ENCODE measurements at regions not wholly inside any gene's neighbourhood (a gene's known extent, or its start where the extent isn't known, plus 50 kb on each side); places are given as distances from the start of the nearest gene placed in this dataset.

GRCh38 chr5:163633926-163634460 lies 128.6 kb downstream of the MAT2B start:
- Histone ChIP-seq H3K27ac (no peak overlapping the region), H3K4me1 (no peaks in the 10 kb centered on the region), H3K9me3 (no peaks in the 10 kb centered on the region), H3K36me3 (no peaks in the 10 kb centered on the region), H3K4me3 (no peak overlapping the region), H3K27me3 (no peaks in the 10 kb centered on the region)
- intact Hi-C loops (cut with DNase I) = no loop called here
- no peak for TF ChIP-seq CTCF (IDR thresholded peaks at IDR 0.05)
- no peak for ATAC-seq
- DNase-seq = no peak

GRCh38 chr5:163635631-163636030 lies 130.2 kb downstream of the MAT2B start:
- Histone ChIP-seq H3K27ac (no peak overlapping the region), H3K27me3 (no peaks in the 10 kb centered on the region), H3K4me1 (no peaks in the 10 kb centered on the region), H3K36me3 (no peaks in the 10 kb centered on the region), H3K4me3 (no peak overlapping the region), H3K9me3 (no peaks in the 10 kb centered on the region)
- DNase-seq (no peak), ATAC-seq (no peak)
- TF ChIP-seq CTCF (IDR thresholded peaks at IDR 0.05) = no peak
- intact Hi-C loops (cut with DNase I) = no loop called here

GRCh38 chr5:163642904-163643303 lies 137.5 kb downstream of the MAT2B start:
- Histone ChIP-seq H3K27me3 (no peaks in the 10 kb centered on the region), H3K4me1 (no peaks in the 10 kb centered on the region), H3K9me3 (no peaks in the 10 kb centered on the region), H3K4me3 (no peak overlapping the region), H3K27ac (no peak overlapping the region), H3K36me3 (no peaks in the 10 kb centered on the region)
- no peak for DNase-seq
- intact Hi-C loops (cut with DNase I) = no loop called here
- ATAC-seq = no peak
- TF ChIP-seq CTCF (IDR thresholded peaks at IDR 0.05) = no peak

GRCh38 chr5:163645421-163646416 lies 140.3 kb downstream of the MAT2B start:
- intact Hi-C loops (cut with DNase I) = no loop called here
- Histone ChIP-seq H3K27ac (no peak overlapping the region), H3K9me3 (no peaks in the 10 kb centered on the region), H3K4me3 (no peak overlapping the region), H3K36me3 (no peaks in the 10 kb centered on the region), H3K4me1 (no peaks in the 10 kb centered on the region), H3K27me3 (no peaks in the 10 kb centered on the region)
- no peak for DNase-seq
- ATAC-seq = no peak
- TF ChIP-seq CTCF (IDR thresholded peaks at IDR 0.05) = no peak

- Histone ChIP-seq H3K27ac (no peak overlapping the region), H3K27me3 (no peaks in the 10 kb centered on the region), H3K9me3 (no peaks in the 10 kb centered on the region), H3K4me3 (no peak overlapping the region), H3K4me1 (no peaks in the 10 kb centered on the region), H3K36me3 (no peaks in the 10 kb centered on the region)
- intact Hi-C loops (cut with DNase I) = no loop called here
- ATAC-seq (no peak), DNase-seq (no peak)
- TF ChIP-seq CTCF (IDR thresholded peaks at IDR 0.05) = no peak
Observed at GRCh38 chr5:163649514-163649913, 144.1 kb downstream of the MAT2B start.

Measured in upper lobe of right lung (tissue), 1 donor.